ENCODE measurements at regions not wholly inside any gene's neighbourhood (a gene's known extent, or its start where the extent isn't known, plus 50 kb on each side); places are given as distances from the start of the nearest gene placed in this dataset.
"Not testable (repeated sequence)": the region's sequence is repeated elsewhere in the genome, so short reads cannot be mapped to it uniquely, and the experiment has no call there.

DNA sequence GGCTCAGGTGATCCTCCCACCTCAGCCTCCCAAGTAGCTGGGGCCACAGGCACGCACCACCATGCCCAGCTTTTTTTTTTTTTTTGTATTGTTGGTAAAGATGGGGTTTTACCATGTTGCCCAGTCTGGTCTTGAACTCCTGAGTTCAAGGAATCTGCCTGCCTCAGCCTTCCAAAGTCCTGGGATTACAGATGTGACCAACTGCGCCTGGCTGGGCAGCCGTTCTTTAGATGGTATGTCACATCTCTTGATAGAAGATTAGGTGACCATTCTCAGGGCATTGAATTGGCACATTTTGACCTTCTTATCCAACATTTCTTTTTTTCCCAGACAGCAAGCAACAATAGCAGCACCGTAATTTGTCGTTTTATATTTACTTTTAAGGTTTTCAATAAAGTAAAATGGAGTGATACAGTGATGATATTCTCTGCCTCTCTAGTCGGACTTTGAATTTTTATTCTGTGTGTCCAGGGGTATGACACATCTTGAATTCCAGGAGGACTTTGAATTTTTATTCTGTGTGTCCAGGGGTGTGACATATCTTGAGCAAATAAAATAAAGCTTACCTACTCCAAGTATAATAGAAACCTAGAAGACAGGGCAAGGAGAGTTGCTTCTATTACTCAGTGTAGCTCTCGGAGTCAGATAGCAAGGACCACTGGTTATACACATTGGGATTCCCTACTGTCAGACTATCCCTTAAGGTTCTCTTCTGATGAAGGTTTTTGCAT lies 282.4 kb upstream of the NOTCH2NLA start:
- H3K36me3 Mint-ChIP-seq; H3K9me3 Mint-ChIP-seq (ENCODE audit: low read depth); H3K4me3 Mint-ChIP-seq; H3K4me1 Mint-ChIP-seq (ENCODE audit: low read depth); H3K27me3 Mint-ChIP-seq; H3K27ac Mint-ChIP-seq: not testable (repeated sequence)

DNA sequence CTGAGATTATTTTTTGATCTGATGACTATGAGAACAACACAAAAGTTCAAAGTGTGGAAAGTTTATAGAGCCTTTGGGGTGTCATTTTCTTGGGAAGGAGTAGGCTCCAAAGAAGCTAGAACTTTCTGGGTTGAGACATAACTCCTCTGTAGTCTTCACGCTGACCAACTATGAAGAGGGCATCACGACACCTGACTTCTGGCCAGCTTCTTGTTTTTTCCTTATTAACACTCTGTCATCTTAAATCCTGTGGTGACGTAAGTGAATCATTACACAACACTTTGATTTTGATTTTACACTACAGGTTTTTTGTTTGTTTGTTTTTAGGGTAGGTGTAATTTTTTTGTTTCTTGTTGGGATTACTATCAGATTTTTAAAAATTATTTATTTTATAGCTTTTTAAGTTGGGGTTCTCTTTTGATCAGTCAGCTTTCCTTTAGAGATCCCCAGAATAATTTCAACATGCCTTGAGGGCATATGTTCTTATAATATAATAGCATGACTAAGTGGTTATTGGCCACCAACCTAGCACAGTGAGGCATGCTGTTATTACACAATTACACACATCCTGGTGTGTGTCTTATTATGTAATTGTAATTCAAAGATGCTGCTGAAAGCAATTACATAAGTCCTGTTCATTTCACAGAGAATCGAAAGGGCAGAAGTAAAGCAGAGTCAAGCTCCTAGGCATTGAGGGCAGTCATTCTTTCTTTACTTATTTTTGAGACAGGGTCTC lies 281.6 kb upstream of the NOTCH2NLA start:
- not testable (repeated sequence) for H3K4me1 Mint-ChIP-seq (ENCODE audit: low read depth); H3K27me3 Mint-ChIP-seq; H3K4me3 Mint-ChIP-seq; H3K36me3 Mint-ChIP-seq; H3K9me3 Mint-ChIP-seq (ENCODE audit: low read depth); H3K27ac Mint-ChIP-seq

DNA sequence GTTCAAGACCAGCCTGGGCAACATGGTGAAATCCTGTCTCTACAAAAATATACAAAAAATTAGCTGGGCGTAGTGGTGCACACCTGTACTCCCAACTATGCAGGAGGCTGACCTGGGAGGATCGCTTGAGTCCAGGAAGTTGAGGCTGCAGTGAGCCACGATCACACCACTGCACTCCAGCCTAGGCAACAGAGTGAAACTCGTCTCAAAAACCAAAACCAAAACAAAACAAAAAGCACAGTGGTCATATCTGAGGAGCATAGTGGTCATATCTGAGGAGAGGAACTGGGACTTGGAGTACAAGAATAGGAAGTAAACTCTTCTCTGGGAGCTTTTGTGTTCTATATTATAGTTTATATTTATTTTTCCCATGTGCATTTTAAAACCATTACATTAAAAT lies 275.3 kb upstream of the NOTCH2NLA start:
- H3K4me1 Mint-ChIP-seq (ENCODE audit: low read depth); H3K36me3 Mint-ChIP-seq; H3K9me3 Mint-ChIP-seq (ENCODE audit: low read depth); H3K27me3 Mint-ChIP-seq; H3K4me3 Mint-ChIP-seq; H3K27ac Mint-ChIP-seq: not testable (repeated sequence)

DNA sequence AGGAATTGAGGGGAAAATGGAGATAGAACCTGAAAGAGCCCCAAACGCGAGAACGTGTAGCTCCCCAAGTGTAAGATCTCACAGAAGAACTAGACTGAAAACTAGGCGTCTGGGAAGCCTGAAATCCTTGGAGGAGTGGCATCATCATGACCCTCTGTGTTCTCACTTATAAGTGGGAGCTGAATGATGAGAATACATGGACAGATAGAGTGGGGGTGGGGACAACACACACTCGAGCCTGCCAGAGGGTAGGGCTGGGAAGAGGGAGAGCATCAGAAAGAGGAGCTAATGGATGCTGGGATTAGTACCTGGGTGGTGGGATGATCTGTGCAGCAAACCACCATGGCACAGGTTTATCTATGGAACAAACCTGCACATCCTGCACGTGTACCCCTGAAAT lies 258.7 kb upstream of the NOTCH2NLA start:
- H3K36me3 Mint-ChIP-seq; H3K4me1 Mint-ChIP-seq (ENCODE audit: low read depth); H3K27me3 Mint-ChIP-seq; H3K27ac Mint-ChIP-seq; H3K4me3 Mint-ChIP-seq; H3K9me3 Mint-ChIP-seq (ENCODE audit: low read depth): not testable (repeated sequence)

DNA sequence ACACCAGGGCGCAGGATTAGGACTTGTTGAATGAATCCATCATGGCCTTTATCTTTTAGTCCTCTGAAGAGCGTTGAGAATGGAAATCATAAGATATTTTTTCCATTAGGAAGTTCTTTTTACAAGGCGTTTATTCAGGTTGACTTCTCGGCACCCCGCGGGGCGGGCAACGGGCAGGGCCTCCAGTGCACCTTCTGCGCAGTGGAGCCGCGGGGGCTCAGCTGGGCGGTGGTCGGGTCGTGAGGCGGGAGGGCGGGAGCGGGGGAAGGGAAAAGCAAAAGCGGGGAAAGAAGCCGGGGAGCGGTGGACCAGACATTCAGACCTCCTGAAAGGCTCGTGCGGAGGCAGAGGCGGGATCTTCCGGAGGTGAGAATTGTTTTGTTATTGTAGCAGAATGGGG lies 258.3 kb upstream of the NOTCH2NLA start:
- not testable (repeated sequence) for H3K4me3 Mint-ChIP-seq; H3K4me1 Mint-ChIP-seq (ENCODE audit: low read depth); H3K27ac Mint-ChIP-seq; H3K36me3 Mint-ChIP-seq; H3K27me3 Mint-ChIP-seq; H3K9me3 Mint-ChIP-seq (ENCODE audit: low read depth)

DNA sequence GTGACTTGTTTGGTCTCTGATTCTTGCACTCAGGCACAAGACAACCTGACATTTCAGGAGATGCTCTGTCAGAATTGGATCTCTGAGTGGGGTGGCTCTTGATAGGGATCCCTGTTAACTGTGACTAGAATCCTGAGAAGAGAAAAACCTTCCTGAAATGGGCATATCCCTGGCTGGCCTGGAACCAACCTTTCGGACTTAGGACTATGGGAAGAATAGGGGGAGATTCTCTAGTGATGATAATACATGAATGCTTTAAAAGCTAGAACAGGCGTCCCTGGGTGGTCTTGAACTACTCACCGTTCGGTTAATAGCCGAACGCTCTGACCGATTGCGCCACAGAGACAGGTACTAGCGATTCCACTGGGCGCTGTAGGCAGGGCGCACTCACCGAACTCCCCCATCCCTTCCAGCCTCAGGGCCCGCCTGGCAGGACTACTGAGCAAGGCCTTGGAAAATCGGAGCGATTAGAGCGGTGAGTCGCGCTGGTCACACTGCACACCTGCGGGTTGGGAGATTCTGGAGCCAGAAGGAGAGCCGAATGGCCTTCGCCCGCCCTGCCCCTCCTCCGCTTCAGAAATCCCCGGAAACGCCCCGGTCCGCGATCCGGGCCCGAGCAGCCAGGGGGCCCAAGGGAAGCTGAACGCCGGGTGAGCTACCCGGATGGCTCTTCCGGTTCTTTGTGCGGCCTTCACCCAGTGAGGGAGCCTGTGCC lies 257.6 kb upstream of the NOTCH2NLA start:
- H3K4me3 Mint-ChIP-seq; H3K27me3 Mint-ChIP-seq; H3K27ac Mint-ChIP-seq; H3K4me1 Mint-ChIP-seq (ENCODE audit: low read depth); H3K9me3 Mint-ChIP-seq (ENCODE audit: low read depth); H3K36me3 Mint-ChIP-seq: not testable (repeated sequence)

DNA sequence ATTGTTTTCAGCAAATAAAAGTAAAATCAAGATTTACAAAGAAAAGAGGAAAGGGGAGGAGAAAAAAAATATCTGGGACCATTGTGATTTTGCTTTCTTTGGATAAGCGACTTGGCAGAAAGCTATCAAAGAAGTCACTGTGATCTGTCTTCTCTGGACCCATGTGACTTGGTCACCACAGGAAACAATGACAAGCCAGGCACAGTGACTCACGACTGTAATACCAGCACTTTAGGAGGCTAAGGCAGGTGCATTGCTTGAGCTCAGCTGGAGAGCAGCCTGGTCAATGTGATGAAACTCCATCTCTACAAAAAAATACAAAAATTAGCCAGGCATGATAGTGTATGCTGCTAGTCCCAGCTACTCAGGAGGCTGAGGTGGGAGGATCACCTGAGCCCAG lies 255.4 kb upstream of the NOTCH2NLA start:
- not testable (repeated sequence) for H3K27ac Mint-ChIP-seq; H3K9me3 Mint-ChIP-seq (ENCODE audit: low read depth); H3K4me3 Mint-ChIP-seq; H3K4me1 Mint-ChIP-seq (ENCODE audit: low read depth); H3K36me3 Mint-ChIP-seq; H3K27me3 Mint-ChIP-seq

DNA sequence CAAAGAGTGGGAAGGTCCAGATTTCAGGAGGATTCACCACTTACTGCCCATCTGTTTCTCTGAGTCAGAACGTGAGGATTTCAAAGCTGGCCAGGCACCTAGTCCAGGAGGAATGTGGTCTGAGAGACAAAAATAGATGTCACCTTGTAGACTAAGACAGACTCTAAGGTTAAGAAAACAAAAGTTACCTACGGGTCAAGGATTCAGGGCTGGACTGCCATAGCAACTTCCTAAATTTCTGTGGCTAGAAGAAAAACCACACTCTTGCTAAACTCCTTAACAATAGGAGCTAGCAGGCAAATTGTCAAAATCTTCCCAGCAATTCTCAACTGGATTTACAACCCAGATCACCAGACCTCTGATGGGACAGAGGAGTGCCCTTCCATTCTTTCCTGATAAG lies 250.4 kb upstream of the NOTCH2NLA start:
- H3K36me3 Mint-ChIP-seq; H3K9me3 Mint-ChIP-seq (ENCODE audit: low read depth); H3K4me1 Mint-ChIP-seq (ENCODE audit: low read depth); H3K4me3 Mint-ChIP-seq; H3K27ac Mint-ChIP-seq; H3K27me3 Mint-ChIP-seq: not testable (repeated sequence)

DNA sequence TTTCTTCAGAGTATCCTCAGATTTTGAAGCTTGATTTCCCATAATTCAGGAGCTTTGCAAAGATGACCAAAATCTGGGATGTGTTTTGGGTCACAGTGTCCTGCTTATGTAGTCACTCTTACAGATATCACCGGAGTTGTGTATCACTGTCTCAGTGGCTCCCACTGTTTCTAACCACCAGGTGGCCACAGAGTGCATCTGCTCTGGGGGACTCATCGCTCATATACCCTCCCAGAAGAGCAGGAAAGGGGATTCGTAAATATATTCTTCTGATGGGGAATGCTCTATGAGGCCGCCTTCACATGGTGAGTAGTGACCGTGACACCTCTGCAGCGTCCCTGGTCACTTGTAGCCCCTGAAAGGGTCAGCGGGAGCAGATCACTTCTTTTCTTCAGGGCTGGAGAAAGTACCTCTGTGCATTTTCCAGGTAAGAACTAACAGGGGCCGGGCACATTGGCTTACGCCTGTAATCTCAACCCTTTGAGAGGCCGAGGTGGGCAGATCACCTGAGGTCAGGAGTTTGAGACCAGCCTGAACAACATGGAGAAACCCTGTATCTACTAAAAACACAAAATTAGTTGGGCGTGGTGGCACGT lies 249.4 kb upstream of the NOTCH2NLA start:
- not testable (repeated sequence) for H3K27ac Mint-ChIP-seq; H3K9me3 Mint-ChIP-seq (ENCODE audit: low read depth); H3K4me1 Mint-ChIP-seq (ENCODE audit: low read depth); H3K4me3 Mint-ChIP-seq; H3K27me3 Mint-ChIP-seq; H3K36me3 Mint-ChIP-seq

DNA sequence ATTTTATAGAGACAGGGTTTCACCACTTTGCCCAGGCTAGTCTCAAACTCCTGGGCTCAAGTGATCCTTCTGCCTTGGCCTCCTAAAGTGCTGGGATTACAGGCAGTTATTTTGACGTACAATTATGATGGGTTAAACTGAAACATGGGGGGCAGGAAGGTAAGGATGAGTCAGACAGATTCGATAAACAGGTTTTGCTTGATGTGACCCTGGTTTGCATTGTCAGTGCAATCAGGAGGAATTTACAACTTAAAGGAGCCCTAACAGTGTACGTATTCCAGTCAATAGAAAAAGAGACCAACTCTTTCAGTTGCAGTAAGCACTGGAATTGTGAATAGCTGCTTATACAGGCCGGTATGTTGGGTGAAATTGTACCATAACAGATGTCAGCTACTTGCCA lies 246.3 kb upstream of the NOTCH2NLA start:
- not testable (repeated sequence) for H3K4me3 Mint-ChIP-seq; H3K36me3 Mint-ChIP-seq; H3K9me3 Mint-ChIP-seq (ENCODE audit: low read depth); H3K27ac Mint-ChIP-seq; H3K4me1 Mint-ChIP-seq (ENCODE audit: low read depth); H3K27me3 Mint-ChIP-seq

DNA sequence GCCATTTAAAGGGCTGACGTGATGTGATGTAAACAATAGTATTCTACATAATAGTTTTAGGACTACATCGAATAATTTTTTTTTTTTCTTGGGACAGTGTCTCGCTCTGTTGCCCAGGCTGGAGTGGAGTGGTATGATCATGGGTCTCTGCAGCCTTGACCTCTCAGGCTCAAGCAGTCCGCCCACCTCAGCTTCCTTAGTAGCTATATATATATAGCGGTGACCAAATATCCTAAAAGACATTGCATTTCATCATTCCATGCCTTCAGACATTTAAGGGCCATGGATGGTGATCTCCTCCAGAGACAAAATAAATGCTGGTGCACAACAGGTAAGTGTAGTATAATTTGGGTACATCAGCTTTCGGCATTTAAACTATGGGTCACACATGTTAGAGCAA lies 245.4 kb upstream of the NOTCH2NLA start:
- not testable (repeated sequence) for H3K36me3 Mint-ChIP-seq; H3K27me3 Mint-ChIP-seq; H3K4me1 Mint-ChIP-seq (ENCODE audit: low read depth); H3K4me3 Mint-ChIP-seq; H3K27ac Mint-ChIP-seq; H3K9me3 Mint-ChIP-seq (ENCODE audit: low read depth)

DNA sequence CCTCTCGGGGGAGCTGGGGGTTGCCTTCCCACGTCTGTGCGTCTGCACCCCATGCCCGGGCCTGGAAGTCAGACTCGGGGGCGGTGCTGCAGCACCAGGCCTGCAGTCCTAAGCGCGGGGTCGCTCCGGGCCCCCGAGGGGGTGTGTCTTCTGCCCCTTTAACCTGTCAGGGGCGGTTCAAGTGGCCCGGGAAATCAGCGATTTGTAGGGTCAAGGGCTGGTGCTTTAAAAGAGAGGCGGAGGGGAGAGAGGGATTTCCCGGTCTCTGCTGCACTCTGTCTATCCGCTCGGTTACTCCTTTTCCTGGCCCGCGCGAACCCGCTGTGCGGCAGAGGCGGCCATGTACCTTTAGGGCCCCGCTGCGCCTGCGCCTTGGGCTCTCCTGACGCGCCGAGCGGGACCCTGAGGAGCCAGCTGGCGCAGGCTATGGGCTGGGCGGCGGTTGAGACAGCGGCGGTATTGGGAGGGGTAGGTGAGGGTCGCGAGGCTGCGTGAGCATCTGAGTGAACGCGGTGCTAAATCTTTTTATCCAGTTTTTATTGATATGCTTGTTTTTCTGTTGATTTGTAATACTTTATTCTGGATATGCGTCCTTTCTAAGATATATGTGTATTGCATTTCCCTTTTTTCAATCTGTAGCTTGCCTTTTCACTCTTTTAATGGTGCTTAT lies 243.5 kb upstream of the NOTCH2NLA start:
- Mint-ChIP-seq H3K27ac (peak overlapping the region; percentile 80), H3K4me3 (peak overlapping the region; percentile 89)
- H3K36me3 Mint-ChIP-seq; H3K27me3 Mint-ChIP-seq; H3K9me3 Mint-ChIP-seq (ENCODE audit: low read depth); H3K4me1 Mint-ChIP-seq (ENCODE audit: low read depth): not testable (repeated sequence)

DNA sequence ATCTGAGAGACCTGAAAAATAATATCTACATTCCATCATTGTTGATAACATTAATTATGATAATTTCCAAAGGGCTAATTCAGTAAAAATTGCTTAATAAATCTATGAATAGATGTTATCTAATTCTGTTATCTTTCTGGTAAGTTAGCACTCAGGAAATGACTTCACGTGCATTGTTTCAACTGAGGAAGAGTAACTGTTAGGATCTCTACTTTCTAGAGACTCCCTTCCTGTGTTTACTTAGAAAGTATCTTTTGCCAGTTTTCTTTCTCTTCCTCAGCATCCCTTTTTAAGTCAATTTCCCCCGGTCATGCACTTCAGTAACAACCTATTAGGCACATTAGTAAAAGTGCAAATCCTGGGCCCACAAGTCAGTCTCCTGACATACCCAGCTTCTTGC lies 231.1 kb upstream of the NOTCH2NLA start:
- not testable (repeated sequence) for H3K27me3 Mint-ChIP-seq; H3K4me3 Mint-ChIP-seq; H3K36me3 Mint-ChIP-seq; H3K27ac Mint-ChIP-seq; H3K9me3 Mint-ChIP-seq (ENCODE audit: low read depth); H3K4me1 Mint-ChIP-seq (ENCODE audit: low read depth)

DNA sequence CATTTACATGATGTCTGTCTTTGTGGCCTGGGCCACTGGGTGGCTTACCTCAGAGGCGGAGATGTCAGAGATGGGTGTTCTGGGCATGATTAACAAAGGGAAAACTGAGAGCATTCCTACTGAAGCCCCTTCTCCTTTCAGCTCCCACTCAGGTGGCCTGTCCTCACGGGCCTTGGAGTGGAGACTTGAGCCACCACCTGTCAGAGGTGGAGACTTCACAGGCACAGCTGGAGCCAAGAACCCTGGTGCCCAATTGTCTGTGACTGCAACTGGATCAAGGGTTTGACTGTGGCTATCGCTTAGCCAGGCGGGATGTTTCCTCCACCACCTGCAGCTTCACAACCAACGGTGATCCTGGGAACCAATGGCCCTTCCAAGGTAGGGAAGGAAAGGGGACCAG lies 230.5 kb upstream of the NOTCH2NLA start:
- H3K36me3 Mint-ChIP-seq; H3K27me3 Mint-ChIP-seq; H3K9me3 Mint-ChIP-seq (ENCODE audit: low read depth); H3K4me1 Mint-ChIP-seq (ENCODE audit: low read depth); H3K27ac Mint-ChIP-seq; H3K4me3 Mint-ChIP-seq: not testable (repeated sequence)

DNA sequence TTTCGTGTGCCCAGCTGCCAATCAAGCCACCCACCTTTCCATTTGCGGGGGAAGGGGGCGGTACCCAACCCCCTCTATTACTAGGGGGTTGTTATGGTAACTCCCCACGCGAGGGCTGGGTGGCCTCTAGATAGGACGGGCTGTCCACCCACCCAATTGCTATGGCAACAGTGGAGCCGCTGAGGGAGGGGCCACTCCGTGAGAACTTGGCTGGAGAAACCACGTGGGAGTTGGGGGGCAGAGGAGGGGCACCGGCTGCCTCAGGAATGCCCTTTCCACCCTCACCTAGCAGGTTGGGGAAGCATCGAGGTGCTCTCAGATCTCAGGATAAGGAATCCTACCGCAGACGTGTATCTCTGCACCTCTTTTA lies 220.0 kb upstream of the NOTCH2NLA start:
- H3K4me3 Mint-ChIP-seq; H3K9me3 Mint-ChIP-seq (ENCODE audit: low read depth); H3K27me3 Mint-ChIP-seq; H3K27ac Mint-ChIP-seq; H3K36me3 Mint-ChIP-seq; H3K4me1 Mint-ChIP-seq (ENCODE audit: low read depth): not testable (repeated sequence)
